ENCODE measurements at regions not wholly inside any gene's neighbourhood (a gene's known extent, or its start where the extent isn't known, plus 50 kb on each side); places are given as distances from the start of the nearest gene placed in this dataset.

DNA sequence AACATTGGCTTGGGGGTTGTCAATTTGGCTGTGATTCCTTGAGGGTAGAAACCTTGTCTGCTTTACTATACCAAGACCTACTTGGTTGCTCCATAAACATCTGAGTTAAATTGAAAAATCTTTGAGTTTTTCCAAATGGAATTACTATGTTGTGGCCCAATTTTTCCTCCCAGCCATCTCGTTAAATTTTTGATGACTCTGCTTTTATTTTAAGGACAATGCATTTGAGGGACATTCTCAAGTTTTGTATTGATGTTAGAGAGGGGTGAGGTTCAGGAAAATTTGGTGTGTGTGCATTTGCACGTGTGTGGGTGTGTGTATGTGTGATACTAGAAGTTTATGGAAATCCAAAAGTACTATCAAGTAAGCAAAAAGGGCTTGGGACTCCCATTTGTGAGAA, 491.4 kb upstream of the KLF4 start:
- Histone ChIP-seq H3K27me3 (no peaks in the 10 kb centered on the region), H3K4me3 (no peak overlapping the region), H3K27ac (no peak overlapping the region), H3K36me3 (replicated peaks in 1 of 2) (no peaks in the 10 kb centered on the region), H3K9me3 (replicated peaks in 1 of 3) (no peaks in the 10 kb centered on the region), H3K4me1 (replicated peaks in 1 of 2) (no peaks in the 10 kb centered on the region)
- DNase-seq, result no peak
- intact Hi-C loops (cut with DNase I), result no loop called here
- no peak for TF ChIP-seq POLR2A (IDR thresholded peaks at IDR 0.05)
- TF ChIP-seq, protein P1, sequence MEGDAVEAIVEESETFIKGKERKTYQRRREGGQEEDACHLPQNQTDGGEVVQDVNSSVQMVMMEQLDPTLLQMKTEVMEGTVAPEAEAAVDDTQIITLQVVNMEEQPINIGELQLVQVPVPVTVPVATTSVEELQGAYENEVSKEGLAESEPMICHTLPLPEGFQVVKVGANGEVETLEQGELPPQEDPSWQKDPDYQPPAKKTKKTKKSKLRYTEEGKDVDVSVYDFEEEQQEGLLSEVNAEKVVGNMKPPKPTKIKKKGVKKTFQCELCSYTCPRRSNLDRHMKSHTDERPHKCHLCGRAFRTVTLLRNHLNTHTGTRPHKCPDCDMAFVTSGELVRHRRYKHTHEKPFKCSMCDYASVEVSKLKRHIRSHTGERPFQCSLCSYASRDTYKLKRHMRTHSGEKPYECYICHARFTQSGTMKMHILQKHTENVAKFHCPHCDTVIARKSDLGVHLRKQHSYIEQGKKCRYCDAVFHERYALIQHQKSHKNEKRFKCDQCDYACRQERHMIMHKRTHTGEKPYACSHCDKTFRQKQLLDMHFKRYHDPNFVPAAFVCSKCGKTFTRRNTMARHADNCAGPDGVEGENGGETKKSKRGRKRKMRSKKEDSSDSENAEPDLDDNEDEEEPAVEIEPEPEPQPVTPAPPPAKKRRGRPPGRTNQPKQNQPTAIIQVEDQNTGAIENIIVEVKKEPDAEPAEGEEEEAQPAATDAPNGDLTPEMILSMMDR (IDR thresholded peaks at IDR 0.05), result no peak
- 85 to 93% (median 86%) methylated on average over 2 of the region's 2 CpGs for WGBS, 4 donors

DNA sequence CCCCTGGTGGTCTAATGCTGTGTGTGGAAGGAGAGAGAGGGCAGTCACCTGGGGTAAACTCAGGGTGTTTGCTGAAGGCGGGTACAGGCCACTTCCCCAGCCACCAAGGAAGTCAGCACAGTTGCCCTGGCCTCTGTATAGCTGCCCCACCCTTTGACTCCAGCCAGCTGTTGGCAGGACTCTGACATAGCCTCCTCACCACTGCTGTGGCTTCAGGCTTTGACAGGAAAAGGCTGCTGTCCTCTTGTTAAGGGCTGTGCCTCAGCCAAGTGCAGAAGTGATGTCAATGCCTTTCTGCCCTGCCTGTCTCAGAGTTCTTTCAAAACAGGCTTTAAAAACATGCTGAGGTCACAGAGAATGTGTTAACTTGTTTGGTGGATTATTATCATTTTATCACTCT, 487.2 kb upstream of the KLF4 start:
- H3K27me3 ChIP-seq, result no peaks in the 10 kb centered on the region
- no peak overlapping the region for H3K4me3 ChIP-seq
- peaks cover 0 to under 1% of the 10 kb centered on the region in 2 donors for H3K4me1 ChIP-seq (replicated peaks in 1 of 2)
- no peaks in the 10 kb centered on the region for H3K9me3 ChIP-seq (replicated peaks in 1 of 3)
- no peak overlapping the region for H3K27ac ChIP-seq
- DNase-seq, result peak in 6 of 7 donors; percentile 34 to 69 (median 44)
- H3K36me3 ChIP-seq (replicated peaks in 1 of 2), result no peaks in the 10 kb centered on the region
- 22 to 90% (median 34%) methylated on average over 1 of the region's 1 CpG; no CpG with 5 or more reads in 1 of the 4 donors for WGBS, 4 donors
- TF ChIP-seq, protein P1 (IDR thresholded peaks at IDR 0.05), result no peak
- no peak for TF ChIP-seq POLR2A (IDR thresholded peaks at IDR 0.05)
- intact Hi-C loops (cut with DNase I), result no loop called here

DNA sequence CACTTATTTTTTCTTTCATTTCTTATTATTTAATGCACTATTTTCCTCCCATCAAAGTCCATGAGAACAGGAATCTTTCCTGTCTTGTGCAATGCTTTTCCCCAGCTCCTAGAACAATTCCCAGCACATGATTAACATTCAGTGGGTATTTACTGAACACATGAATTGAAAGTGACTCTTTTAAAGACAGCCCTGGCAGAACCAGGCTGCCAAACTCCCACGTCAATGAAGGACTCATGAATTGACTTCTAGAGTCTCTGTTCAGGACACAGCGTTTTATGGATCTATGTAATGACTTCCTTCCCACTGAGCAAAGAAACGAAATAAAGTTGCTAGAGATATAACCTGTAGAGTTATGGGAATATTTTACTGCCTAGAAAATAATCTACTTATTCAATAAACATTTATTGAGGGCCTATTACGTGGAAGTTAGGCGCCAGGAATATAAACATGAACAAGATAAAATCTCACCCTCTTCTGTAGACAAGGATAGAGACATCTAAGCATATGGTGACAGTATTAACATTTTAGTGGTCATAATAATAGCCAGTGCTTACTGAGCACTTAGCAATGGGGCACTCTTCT, 485.9 kb upstream of the KLF4 start:
- Histone ChIP-seq H3K4me1 (replicated peaks in 1 of 2) (peaks cover 6 to 12% of the 10 kb centered on the region in 2 donors), H3K9me3 (replicated peaks in 1 of 3) (no peaks in the 10 kb centered on the region), H3K27ac (no peak overlapping the region), H3K27me3 (no peaks in the 10 kb centered on the region), H3K4me3 (no peak overlapping the region), H3K36me3 (replicated peaks in 1 of 2) (no peaks in the 10 kb centered on the region)
- no peak for DNase-seq
- intact Hi-C loops (cut with DNase I), result no loop called here
- WGBS, 4 donors, result 82 to 90% (median 86%) methylated on average over 5 of the region's 5 CpGs
- TF ChIP-seq POLR2A (IDR thresholded peaks at IDR 0.05), result no peak

DNA sequence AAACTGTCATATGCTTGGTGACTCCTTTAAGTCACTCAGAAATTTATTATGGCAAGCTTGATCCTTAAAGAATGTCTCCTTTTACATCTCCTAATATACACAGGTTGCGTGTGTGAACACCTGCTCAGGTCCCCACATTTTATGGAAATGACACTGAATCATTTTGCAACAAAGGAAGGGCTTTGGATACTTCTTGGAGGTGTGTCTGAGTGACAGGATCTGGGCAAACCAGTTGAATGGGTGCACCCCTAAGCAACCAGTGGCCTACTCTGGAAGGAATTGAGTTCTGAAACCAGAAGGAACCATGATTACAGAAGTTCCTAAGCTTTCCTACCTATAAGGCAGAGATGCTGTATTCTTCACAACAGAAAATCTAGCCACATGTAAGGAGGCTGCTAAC, 483.9 kb upstream of the KLF4 start:
- Histone ChIP-seq H3K36me3 (replicated peaks in 1 of 2) (no peaks in the 10 kb centered on the region), H3K27me3 (no peaks in the 10 kb centered on the region), H3K27ac (no peak overlapping the region), H3K4me1 (replicated peaks in 1 of 2) (peaks cover 10 to 13% of the 10 kb centered on the region in 2 donors), H3K9me3 (replicated peaks in 1 of 3) (no peaks in the 10 kb centered on the region), H3K4me3 (no peak overlapping the region)
- 92 to 100% (median 98%) methylated on average over 1 of the region's 1 CpG for WGBS, 4 donors
- TF ChIP-seq, protein P1 (IDR thresholded peaks at IDR 0.05), result no peak
- no peak for TF ChIP-seq POLR2A (IDR thresholded peaks at IDR 0.05)
- intact Hi-C loops (cut with DNase I), result no loop called here
- no peak for DNase-seq

DNA sequence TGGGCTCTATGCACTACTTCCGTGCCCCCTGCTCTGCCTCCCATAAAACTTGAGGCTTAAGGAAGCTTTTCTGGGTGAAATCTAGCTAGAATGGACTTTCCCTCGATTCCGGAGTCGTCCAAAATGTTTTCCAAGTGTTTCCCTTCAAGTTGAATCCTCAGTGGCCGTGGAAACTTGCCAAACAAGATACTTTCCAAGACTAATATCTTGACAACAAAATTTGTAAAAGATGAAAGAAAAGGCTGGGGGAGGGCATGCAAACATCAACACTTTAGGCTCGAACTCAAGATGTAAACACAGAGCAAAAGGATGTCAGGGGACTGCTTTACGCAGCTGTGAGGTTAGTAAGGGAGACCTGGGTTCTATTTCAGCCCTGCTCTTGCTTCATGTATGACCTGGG, 482.8 kb upstream of the KLF4 start:
- H3K27ac ChIP-seq, result no peak overlapping the region
- no peak for DNase-seq
- TF ChIP-seq, protein P1 (IDR thresholded peaks at IDR 0.05), result no peak
- no peak for TF ChIP-seq POLR2A (IDR thresholded peaks at IDR 0.05)
- no peaks in the 10 kb centered on the region for H3K27me3 ChIP-seq
- peaks cover 10 to 13% of the 10 kb centered on the region in 2 donors for H3K4me1 ChIP-seq (replicated peaks in 1 of 2)
- H3K9me3 ChIP-seq (replicated peaks in 1 of 3), result no peaks in the 10 kb centered on the region
- no peaks in the 10 kb centered on the region for H3K36me3 ChIP-seq (replicated peaks in 1 of 2)
- intact Hi-C loops (cut with DNase I), result no loop called here
- WGBS, 4 donors, result 58 to 81% (median 66%) methylated on average over 7 of the region's 7 CpGs
- no peak overlapping the region for H3K4me3 ChIP-seq

All from adrenal gland (tissue), 9 donors.